ENCODE measurements at regions not wholly inside any gene's neighbourhood (a gene's known extent, or its start where the extent isn't known, plus 50 kb on each side); places are given as distances from the start of the nearest gene placed in this dataset.

GRCh38 chr9:117929868-117930267 lies 225.7 kb downstream of the TLR4 start:
- Histone ChIP-seq H3K4me1 (ENCODE audit: control insufficient read depth, insufficient read depth, low read length) (no peaks in the 10 kb centered on the region), H3K4me3 (ENCODE audit: low read length) (no peak overlapping the region), H3K9me3 (ENCODE audit: control insufficient read depth, insufficient read depth, low read length) (no peaks in the 10 kb centered on the region), H3K27me3 (ENCODE audit: control insufficient read depth, insufficient read depth, low read length) (no peaks in the 10 kb centered on the region), H3K36me3 (ENCODE audit: control insufficient read depth, insufficient read depth, low read length) (no peaks in the 10 kb centered on the region), H3K27ac (ENCODE audit: low read length) (no peak overlapping the region)
- TF ChIP-seq, protein P1, sequence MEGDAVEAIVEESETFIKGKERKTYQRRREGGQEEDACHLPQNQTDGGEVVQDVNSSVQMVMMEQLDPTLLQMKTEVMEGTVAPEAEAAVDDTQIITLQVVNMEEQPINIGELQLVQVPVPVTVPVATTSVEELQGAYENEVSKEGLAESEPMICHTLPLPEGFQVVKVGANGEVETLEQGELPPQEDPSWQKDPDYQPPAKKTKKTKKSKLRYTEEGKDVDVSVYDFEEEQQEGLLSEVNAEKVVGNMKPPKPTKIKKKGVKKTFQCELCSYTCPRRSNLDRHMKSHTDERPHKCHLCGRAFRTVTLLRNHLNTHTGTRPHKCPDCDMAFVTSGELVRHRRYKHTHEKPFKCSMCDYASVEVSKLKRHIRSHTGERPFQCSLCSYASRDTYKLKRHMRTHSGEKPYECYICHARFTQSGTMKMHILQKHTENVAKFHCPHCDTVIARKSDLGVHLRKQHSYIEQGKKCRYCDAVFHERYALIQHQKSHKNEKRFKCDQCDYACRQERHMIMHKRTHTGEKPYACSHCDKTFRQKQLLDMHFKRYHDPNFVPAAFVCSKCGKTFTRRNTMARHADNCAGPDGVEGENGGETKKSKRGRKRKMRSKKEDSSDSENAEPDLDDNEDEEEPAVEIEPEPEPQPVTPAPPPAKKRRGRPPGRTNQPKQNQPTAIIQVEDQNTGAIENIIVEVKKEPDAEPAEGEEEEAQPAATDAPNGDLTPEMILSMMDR (IDR thresholded peaks at IDR 0.05): no peak
- Mint-ChIP-seq H3K9me3 (peaks cover 2 to 11% of the 10 kb centered on the region in 2 donors), H3K4me1 (no peaks in the 10 kb centered on the region), H3K4me3 (no peak overlapping the region), H3K27me3 (ENCODE audit: low read depth in 2 of 2) (peaks cover 6 to 32% of the 10 kb centered on the region in 2 donors), H3K27ac (no peak overlapping the region), H3K36me3 (peaks cover 7% of the 10 kb centered on the region)
- intact Hi-C loops (cut with micrococcal nuclease): no loop called here
- 90% methylated on average over 1 of the region's 1 CpG for WGBS (ENCODE audit: insufficient coverage)
- no peak for ATAC-seq
- no peak for DNase-seq

- no peak overlapping the region for H3K27ac Mint-ChIP-seq
- peaks cover 6 to 12% of the 10 kb centered on the region in 2 donors for H3K27me3 Mint-ChIP-seq (ENCODE audit: low read depth in 2 of 2)
- H3K9me3 Mint-ChIP-seq: peaks cover 2 to 9% of the 10 kb centered on the region in 2 donors
- H3K9me3 ChIP-seq (ENCODE audit: control insufficient read depth, insufficient read depth, low read length): no peaks in the 10 kb centered on the region
- no peak overlapping the region for H3K4me3 ChIP-seq (ENCODE audit: low read length)
- WGBS (ENCODE audit: insufficient coverage): 86% methylated on average over 1 of the region's 4 CpGs
- H3K4me3 Mint-ChIP-seq: no peak overlapping the region
- H3K4me1 ChIP-seq (ENCODE audit: control insufficient read depth, insufficient read depth, low read length): no peaks in the 10 kb centered on the region
- H3K27ac ChIP-seq (ENCODE audit: low read length): no peak overlapping the region
- peaks cover 7% of the 10 kb centered on the region for H3K36me3 Mint-ChIP-seq
- no peaks in the 10 kb centered on the region for H3K4me1 Mint-ChIP-seq
- TF ChIP-seq, protein P1 (IDR thresholded peaks at IDR 0.05): no peak
- intact Hi-C loops (cut with micrococcal nuclease): no loop called here
- no peaks in the 10 kb centered on the region for H3K27me3 ChIP-seq (ENCODE audit: control insufficient read depth, insufficient read depth, low read length)
- ATAC-seq (no peak), DNase-seq (no peak)
- no peaks in the 10 kb centered on the region for H3K36me3 ChIP-seq (ENCODE audit: control insufficient read depth, insufficient read depth, low read length)
Observed at GRCh38 chr9:117932585-117932984, 228.4 kb downstream of the TLR4 start.

DNA sequence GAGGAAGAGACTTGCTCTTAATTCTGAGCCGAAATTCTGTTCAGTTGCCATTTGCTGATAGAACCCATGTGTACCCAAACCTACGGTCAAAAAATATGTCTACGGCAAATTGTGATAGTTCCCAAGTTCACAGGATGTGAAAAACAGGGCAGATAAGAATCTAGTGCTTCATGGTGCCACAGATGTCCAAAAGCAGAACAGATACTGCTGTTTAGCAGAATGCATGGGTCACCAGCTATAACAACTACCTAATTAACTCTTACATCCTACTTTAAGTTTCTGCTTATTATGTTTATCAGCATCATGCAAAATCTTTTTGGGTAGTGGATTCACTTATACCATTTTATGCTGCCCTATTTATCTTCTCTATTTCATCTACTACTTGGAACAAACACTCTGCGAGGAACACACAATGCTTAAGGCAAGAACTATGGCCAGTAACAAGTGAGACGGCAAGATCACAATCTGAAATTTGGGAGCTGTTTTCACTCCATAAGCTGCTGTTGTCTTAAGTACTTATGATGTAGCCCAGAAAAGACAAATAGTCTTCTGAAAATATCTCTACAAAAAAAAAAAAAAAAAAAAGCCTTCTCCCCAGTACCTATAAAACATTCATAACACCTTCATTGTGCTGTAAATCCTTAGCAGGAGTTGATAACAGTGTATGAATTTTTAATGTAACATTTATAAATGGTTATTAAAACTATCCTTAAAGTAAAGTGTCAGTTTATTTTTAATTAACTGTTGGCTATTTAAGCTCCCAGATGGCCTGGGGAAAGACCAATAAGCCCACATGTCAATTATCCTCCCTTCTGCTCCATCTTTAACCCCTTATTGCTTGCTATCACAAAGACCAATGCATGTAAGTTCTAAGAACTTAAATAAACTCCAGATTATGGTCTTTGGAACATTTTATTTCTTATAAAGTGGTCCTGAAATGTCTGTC lies 232.3 kb downstream of the TLR4 start:
- Histone ChIP-seq H3K27ac (ENCODE audit: low read length) (no peak overlapping the region), H3K36me3 (ENCODE audit: control insufficient read depth, insufficient read depth, low read length) (no peaks in the 10 kb centered on the region), H3K4me1 (ENCODE audit: control insufficient read depth, insufficient read depth, low read length) (no peaks in the 10 kb centered on the region), H3K9me3 (ENCODE audit: control insufficient read depth, insufficient read depth, low read length) (no peaks in the 10 kb centered on the region), H3K4me3 (ENCODE audit: low read length) (no peak overlapping the region), H3K27me3 (ENCODE audit: control insufficient read depth, insufficient read depth, low read length) (no peaks in the 10 kb centered on the region)
- ATAC-seq (no peak), DNase-seq (no peak)
- Mint-ChIP-seq H3K27me3 (ENCODE audit: low read depth in 2 of 2) (peaks cover 3 to 6% of the 10 kb centered on the region in 2 donors), H3K27ac (no peak overlapping the region), H3K9me3 (peaks cover 2 to 7% of the 10 kb centered on the region in 2 donors), H3K4me1 (no peaks in the 10 kb centered on the region), H3K4me3 (no peak overlapping the region), H3K36me3 (peaks cover 7% of the 10 kb centered on the region)
- TF ChIP-seq, protein P1 (IDR thresholded peaks at IDR 0.05): no peak
- intact Hi-C loops (cut with micrococcal nuclease): no loop called here
- WGBS (ENCODE audit: insufficient coverage): 41% methylated on average over 5 of the region's 5 CpGs

Measured in natural killer cell (primary cell).